ENCODE measurements at regions not wholly inside any gene's neighbourhood (a gene's known extent, or its start where the extent isn't known, plus 50 kb on each side); places are given as distances from the start of the nearest gene placed in this dataset.

- TF ChIP-seq POLR2A (IDR thresholded peaks at IDR 0.05) (no peak), CTCF (IDR thresholded peaks at IDR 0.05) (no peak)
Observed at GRCh38 chr2:34808426-34808825, 1209.3 kb upstream of the FAM98A start.
